Spleen (tissue), 11 donors: ENCODE measurements at regions not wholly inside any gene's neighbourhood (a gene's known extent, or its start where the extent isn't known, plus 50 kb on each side); places are given as distances from the start of the nearest gene placed in this dataset.

Experiments
- DNase-seq: peaks from one replicate; pipeline ENCODE4 v3.0.0-alpha.2; 2020
- H3K27ac ChIP-seq, 8 donors: fragments of 200-600 bp; sonication (generic) in 7 of 8; 1 replicate in 4 of 8; 2 replicates in 4 of 8; pipeline versions ENCODE4 v1.5.0 to v1.8.0; 2016 to 2021; ENCODE audit warnings: inconsistent platforms in 4 of 8, mild to moderate bottlenecking in 4 of 8, moderate library complexity in 1 of 8
- H3K27me3 ChIP-seq, 7 donors: fragments of 200-600 bp; sonication (generic) in 6 of 7; replicated peaks in 1 of 7; 1 replicate in 4 of 7; 2 replicates in 3 of 7; pipeline versions ENCODE4 v1.5.0 to v1.8.0; 2016 to 2021; ENCODE audit warnings: inconsistent platforms in 3 of 7, mild to moderate bottlenecking in 1 of 7
- H3K36me3 ChIP-seq, 6 donors: fragments of 200-600 bp; sonication (generic) in 5 of 6; 1 replicate in 4 of 6; 2 replicates in 2 of 6; pipeline versions ENCODE4 v1.5.0 to v1.8.0; 2016 to 2021; ENCODE audit warnings: inconsistent platforms in 2 of 6
- H3K4me1 ChIP-seq, 6 donors: fragments of 200-600 bp; sonication (generic) in 5 of 6; 1 replicate in 3 of 6; 2 replicates in 3 of 6; pipeline versions ENCODE4 v1.5.0 to v1.8.0; 2016 to 2021; ENCODE audit warnings: inconsistent platforms in 3 of 6
- H3K4me3 ChIP-seq, 8 donors: fragments of 200-600 bp; sonication (generic) in 7 of 8; 1 replicate in 4 of 8; 2 replicates in 4 of 8; pipeline versions ENCODE4 v1.5.0 to v1.8.0; 2016 to 2021; ENCODE audit warnings: inconsistent platforms in 4 of 8, mild to moderate bottlenecking in 4 of 8, moderate library complexity in 2 of 8
- H3K9me3 ChIP-seq, 8 donors: fragments of 200-600 bp; sonication (generic) in 7 of 8; 1 replicate in 4 of 8; 2 replicates in 4 of 8; pipeline versions ENCODE4 v1.5.0 to v1.8.0; 2016 to 2021; ENCODE audit warnings: inconsistent platforms in 4 of 8
- CTCF ChIP-seq, 11 experiments: fragments of 200-600 bp in 7 of 11; fragments of 450-650 bp in 4 of 11; sonication (generic) in 4 of 11; IDR thresholded peaks in 8 of 11; conservative IDR thresholded peaks in 3 of 11; 1 replicate in 7 of 11; 2 replicates in 4 of 11; pipeline versions ENCODE4 v1.4.0 to v1.8.0; 2016 to 2021; ENCODE audit warnings: antibody characterized with exemption in 11 of 11, inconsistent platforms in 4 of 11, mild to moderate bottlenecking in 1 of 11
- POLR2A ChIP-seq, 3 donors: fragments of 450-650 bp; IDR thresholded peaks; one replicate each; pipeline ENCODE4 v1.5.1; 2017; ENCODE audit warnings: antibody characterized with exemption in 3 of 3, mild to moderate bottlenecking in 1 of 3
- POLR2AphosphoS5 ChIP-seq, 3 donors: sonication (generic); formaldehyde crosslinking; IDR thresholded peaks; one replicate each; pipeline ENCODE4 v1.5.1; 2017; ENCODE audit warnings: antibody characterized with exemption in 3 of 3
- WGBS, 5 donors: extraction: QIAGEN DNeasy Blood & Tissue Kit in 3 of 5; methylation state at CpG; one replicate each; pipeline versions ENCODE4 v1.1.5 to v1.1.7; 2013 to 2018; 5-methylcytosine and 5-hydroxymethylcytosine counted together
- intact Hi-C: fragments of 100-400 bp; cut with DNase I; formaldehyde crosslinking; loops from one replicate; pipeline ENCODE4 v1.15.0; 2023; ENCODE audit warnings: low total_unique reads
- donor health status: healthy with polysubstance abuse.
- donor health status: DM: no; HTN: no; CAD: no; lungs with moderate emphysema.
- donor health status: DM: no; HTN: no; CAD: no.
- donor health status: Bipolar disorder and iron deficiency.
- donor health status: healthy.
- donor health status: DM: no; HTN: no; CAD: no.
- donor health status: DM: yes; HTN: yes; CAD: no.

GRCh38 chr12:42887657-42888056 is 298.1 kb upstream of the PRICKLE1 start:
- Histone ChIP-seq H3K4me3 (no peak overlapping the region), H3K36me3 (no peaks in the 10 kb centered on the region), H3K27ac (no peak overlapping the region), H3K27me3 (no peaks in the 10 kb centered on the region), H3K4me1 (no peaks in the 10 kb centered on the region), H3K9me3 (peaks cover 0 to 16% (median 7%) of the 10 kb centered on the region in 8 donors)
- 23 to 56% (median 50%) methylated on average over 1 of the region's 1 CpG for WGBS, 5 donors
- DNase-seq = no peak
- intact Hi-C loops = no loop called here
- no peak for TF ChIP-seq CTCF (IDR thresholded peaks at IDR 0.05 in 8 of 11, conservative IDR thresholded peaks at IDR 0.05 in 3 of 11)
- TF ChIP-seq POLR2A (IDR thresholded peaks at IDR 0.05) = no peak
- TF ChIP-seq POLR2AphosphoS5 (IDR thresholded peaks at IDR 0.05) = no peak

GRCh38 chr12:42886160-42886559 is 296.6 kb upstream of the PRICKLE1 start:
- Histone ChIP-seq H3K4me1 (no peaks in the 10 kb centered on the region), H3K27ac (no peak overlapping the region), H3K36me3 (no peaks in the 10 kb centered on the region), H3K9me3 (peaks cover 0 to 16% (median 7%) of the 10 kb centered on the region in 8 donors), H3K4me3 (no peak overlapping the region), H3K27me3 (no peaks in the 10 kb centered on the region)
- DNase-seq = no peak
- intact Hi-C loops = no loop called here
- WGBS, 5 donors = 70 to 79% (median 73%) methylated on average over 3 of the region's 3 CpGs
- TF ChIP-seq POLR2AphosphoS5 (IDR thresholded peaks at IDR 0.05) = no peak
- TF ChIP-seq POLR2A (IDR thresholded peaks at IDR 0.05) = no peak
- TF ChIP-seq CTCF (IDR thresholded peaks at IDR 0.05 in 8 of 11, conservative IDR thresholded peaks at IDR 0.05 in 3 of 11) = no peak

GRCh38 chr12:42885677-42886076 is 296.1 kb upstream of the PRICKLE1 start:
- DNase-seq = no peak
- Histone ChIP-seq H3K9me3 (peaks cover 0 to 16% (median 7%) of the 10 kb centered on the region in 8 donors), H3K4me3 (no peak overlapping the region), H3K4me1 (no peaks in the 10 kb centered on the region), H3K27ac (no peak overlapping the region), H3K36me3 (no peaks in the 10 kb centered on the region), H3K27me3 (no peaks in the 10 kb centered on the region)
- WGBS, 5 donors = 89 to 95% (median 91%) methylated on average over 2 of the region's 2 CpGs
- intact Hi-C loops = no loop called here
- TF ChIP-seq POLR2AphosphoS5 (IDR thresholded peaks at IDR 0.05) = no peak
- TF ChIP-seq POLR2A (IDR thresholded peaks at IDR 0.05) = no peak
- TF ChIP-seq CTCF (IDR thresholded peaks at IDR 0.05 in 8 of 11, conservative IDR thresholded peaks at IDR 0.05 in 3 of 11) = no peak

GRCh38 chr12:42884116-42884515 is 294.6 kb upstream of the PRICKLE1 start:
- H3K36me3 ChIP-seq = no peaks in the 10 kb centered on the region
- no peaks in the 10 kb centered on the region for H3K4me1 ChIP-seq
- no peaks in the 10 kb centered on the region for H3K27me3 ChIP-seq
- peaks cover 0 to 24% (median 13%) of the 10 kb centered on the region in 8 donors for H3K9me3 ChIP-seq
- H3K4me3 ChIP-seq = no peak overlapping the region
- no peak overlapping the region for H3K27ac ChIP-seq
- DNase-seq = no peak
- no peak for TF ChIP-seq CTCF (IDR thresholded peaks at IDR 0.05 in 8 of 11, conservative IDR thresholded peaks at IDR 0.05 in 3 of 11)
- no peak for TF ChIP-seq POLR2A (IDR thresholded peaks at IDR 0.05)
- no peak for TF ChIP-seq POLR2AphosphoS5 (IDR thresholded peaks at IDR 0.05)
- 84 to 91% (median 89%) methylated on average over 4 of the region's 4 CpGs for WGBS, 5 donors
- intact Hi-C loops = no loop called here
